ENCODE measurements at regions not wholly inside any gene's neighbourhood (a gene's known extent, or its start where the extent isn't known, plus 50 kb on each side); places are given as distances from the start of the nearest gene placed in this dataset.

GRCh38 chr5:12330993-12331588, 426.8 kb upstream of the CTNND2 start:
- TF ChIP-seq POLR2AphosphoS5 (IDR thresholded peaks at IDR 0.05) (no peak), CTCF (IDR thresholded peaks at IDR 0.05) (no peak), POLR2A (IDR thresholded peaks at IDR 0.05) (no peak)

Measured in breast epithelium (tissue), 3 donors.